Rectal smooth muscle tissue (tissue), 1 donor: ENCODE measurements at regions not wholly inside any gene's neighbourhood (a gene's known extent, or its start where the extent isn't known, plus 50 kb on each side); places are given as distances from the start of the nearest gene placed in this dataset.

Source experiments
- H3K27ac ChIP-seq: one replicate; pipeline ENCODE4 v1.7.0; 2013; ENCODE audit warnings: low read depth, low read length, inconsistent platforms
- H3K27me3 ChIP-seq: one replicate; pipeline ENCODE4 v1.7.0; 2013; ENCODE audit warnings: low read length; ENCODE audit not compliant: control insufficient read depth, insufficient read depth
- H3K36me3 ChIP-seq: one replicate; pipeline ENCODE4 v1.7.0; 2013; ENCODE audit warnings: low read length; ENCODE audit not compliant: control insufficient read depth, insufficient read depth
- H3K4me1 ChIP-seq: one replicate; pipeline ENCODE4 v1.7.0; 2013; ENCODE audit warnings: low read length; ENCODE audit not compliant: control insufficient read depth, insufficient read depth
- H3K4me3 ChIP-seq: one replicate; pipeline ENCODE4 v1.7.0; 2013; ENCODE audit warnings: low read length
- H3K9ac ChIP-seq: one replicate; pipeline ENCODE4 v1.7.0; 2013; ENCODE audit warnings: low read length

GRCh38 chr6:98498144-98498775 is 336.1 kb upstream of the POU3F2 start:
- no peak overlapping the region for H3K9ac ChIP-seq
- no peaks in the 10 kb centered on the region for H3K27me3 ChIP-seq
- no peak overlapping the region for H3K27ac ChIP-seq
- H3K4me1 ChIP-seq = no peaks in the 10 kb centered on the region
- no peaks in the 10 kb centered on the region for H3K36me3 ChIP-seq
- H3K4me3 ChIP-seq = no peak overlapping the region

GRCh38 chr6:98498866-98499265 is 335.5 kb upstream of the POU3F2 start:
- Histone ChIP-seq H3K4me3 (no peak overlapping the region), H3K36me3 (no peaks in the 10 kb centered on the region), H3K27me3 (no peaks in the 10 kb centered on the region), H3K9ac (no peak overlapping the region), H3K27ac (no peak overlapping the region), H3K4me1 (no peaks in the 10 kb centered on the region)

GRCh38 chr6:98514073-98514720 is 320.2 kb upstream of the POU3F2 start:
- no peak overlapping the region for H3K4me3 ChIP-seq
- H3K27me3 ChIP-seq = no peaks in the 10 kb centered on the region
- no peaks in the 10 kb centered on the region for H3K36me3 ChIP-seq

GRCh38 chr6:98514796-98515195 is 319.6 kb upstream of the POU3F2 start:
- no peaks in the 10 kb centered on the region for H3K4me1 ChIP-seq
- H3K27ac ChIP-seq = no peak overlapping the region

More at GRCh38 chr6:98514073-98514720, 320.2 kb upstream of the POU3F2 start:
- Histone ChIP-seq H3K9ac (no peak overlapping the region), H3K4me1 (no peaks in the 10 kb centered on the region), H3K27ac (no peak overlapping the region)

GRCh38 chr6:98516206-98516605 is 318.2 kb upstream of the POU3F2 start:
- no peak overlapping the region for H3K27ac ChIP-seq
- no peaks in the 10 kb centered on the region for H3K27me3 ChIP-seq
- no peak overlapping the region for H3K9ac ChIP-seq
- no peaks in the 10 kb centered on the region for H3K4me1 ChIP-seq
- H3K36me3 ChIP-seq = no peaks in the 10 kb centered on the region
- no peak overlapping the region for H3K4me3 ChIP-seq

More at GRCh38 chr6:98514796-98515195, 319.6 kb upstream of the POU3F2 start:
- H3K9ac ChIP-seq = no peak overlapping the region
- no peak overlapping the region for H3K4me3 ChIP-seq
- H3K36me3 ChIP-seq = no peaks in the 10 kb centered on the region
- H3K27me3 ChIP-seq = no peaks in the 10 kb centered on the region

- H3K9ac ChIP-seq = no peak overlapping the region
- H3K27ac ChIP-seq = no peak overlapping the region
- no peaks in the 10 kb centered on the region for H3K27me3 ChIP-seq
- no peak overlapping the region for H3K4me3 ChIP-seq
- no peaks in the 10 kb centered on the region for H3K4me1 ChIP-seq
- H3K36me3 ChIP-seq = no peaks in the 10 kb centered on the region
These were observed 317.5 kb upstream of the POU3F2 start for GRCh38 chr6:98516866-98517265.

DNA sequence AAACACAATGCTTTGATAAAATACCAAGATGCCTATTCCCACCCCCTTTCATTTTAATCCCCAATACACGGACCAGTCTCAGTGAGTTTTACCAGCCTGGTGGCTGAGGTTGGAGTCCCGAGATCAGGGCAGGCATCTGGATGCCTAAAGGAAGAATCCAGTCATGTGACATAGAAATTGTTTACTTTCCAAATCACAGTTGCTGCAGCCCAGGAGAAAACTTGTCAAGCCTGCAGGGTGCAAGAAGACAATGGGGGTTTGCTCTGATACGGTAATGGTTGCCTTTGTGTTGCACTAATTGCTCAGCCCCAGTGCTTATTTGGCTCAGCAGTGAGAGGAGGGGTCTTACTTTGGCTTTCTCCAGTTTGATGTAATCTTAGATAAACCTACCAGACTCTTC is 308.5 kb upstream of the POU3F2 start:
- H3K4me3 ChIP-seq = no peak overlapping the region

GRCh38 chr6:98526465-98526864 is 307.9 kb upstream of the POU3F2 start:
- Histone ChIP-seq H3K27me3 (no peaks in the 10 kb centered on the region), H3K4me1 (no peaks in the 10 kb centered on the region), H3K9ac (no peak overlapping the region), H3K36me3 (no peaks in the 10 kb centered on the region), H3K4me3 (no peak overlapping the region), H3K27ac (no peak overlapping the region)

More for the DNA sequence above, 308.5 kb upstream of the POU3F2 start:
- Histone ChIP-seq H3K27me3 (no peaks in the 10 kb centered on the region), H3K27ac (no peak overlapping the region), H3K4me1 (no peaks in the 10 kb centered on the region), H3K36me3 (no peaks in the 10 kb centered on the region), H3K9ac (no peak overlapping the region)

GRCh38 chr6:98529364-98529763 is 305.0 kb upstream of the POU3F2 start:
- Histone ChIP-seq H3K9ac (no peak overlapping the region), H3K4me3 (no peak overlapping the region), H3K36me3 (no peaks in the 10 kb centered on the region), H3K27me3 (no peaks in the 10 kb centered on the region), H3K4me1 (no peaks in the 10 kb centered on the region), H3K27ac (no peak overlapping the region)

DNA sequence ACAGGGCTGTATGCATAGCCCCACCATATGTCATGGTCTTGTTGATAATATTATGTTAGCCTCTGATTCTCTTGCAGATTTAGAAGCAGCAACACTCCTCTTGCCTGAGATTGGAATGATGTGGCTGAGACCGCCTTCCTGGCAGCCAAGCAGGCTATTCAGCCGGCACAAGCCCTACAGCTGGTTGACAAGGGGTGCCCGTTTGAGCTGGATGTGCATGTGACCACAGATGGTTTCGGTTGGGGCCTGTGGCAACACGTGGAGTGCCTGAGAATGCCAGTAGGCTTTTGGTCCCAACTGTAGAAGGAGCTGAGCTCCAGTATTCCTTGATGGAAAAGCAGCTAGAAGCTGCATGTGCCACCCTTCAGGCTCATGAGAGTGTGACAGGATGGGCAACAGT is 303.6 kb upstream of the POU3F2 start:
- no peak overlapping the region for H3K4me3 ChIP-seq
- no peak overlapping the region for H3K9ac ChIP-seq
- no peaks in the 10 kb centered on the region for H3K36me3 ChIP-seq
- H3K27me3 ChIP-seq = no peaks in the 10 kb centered on the region
- H3K27ac ChIP-seq = no peak overlapping the region
- no peaks in the 10 kb centered on the region for H3K4me1 ChIP-seq

- Histone ChIP-seq H3K36me3 (no peaks in the 10 kb centered on the region), H3K27ac (no peak overlapping the region), H3K4me1 (no peaks in the 10 kb centered on the region), H3K9ac (no peak overlapping the region), H3K4me3 (no peak overlapping the region), H3K27me3 (no peaks in the 10 kb centered on the region)
These were observed 302.4 kb upstream of the POU3F2 start for GRCh38 chr6:98532004-98532403.

GRCh38 chr6:98539741-98540140 is 294.6 kb upstream of the POU3F2 start:
- H3K27me3 ChIP-seq = no peaks in the 10 kb centered on the region
- no peaks in the 10 kb centered on the region for H3K4me1 ChIP-seq
- H3K4me3 ChIP-seq = no peak overlapping the region
- H3K36me3 ChIP-seq = no peaks in the 10 kb centered on the region
- H3K27ac ChIP-seq = no peak overlapping the region
- H3K9ac ChIP-seq = no peak overlapping the region

GRCh38 chr6:98546376-98546775 is 288.0 kb upstream of the POU3F2 start:
- Histone ChIP-seq H3K9ac (no peak overlapping the region), H3K4me1 (no peaks in the 10 kb centered on the region), H3K36me3 (no peaks in the 10 kb centered on the region), H3K27ac (no peak overlapping the region), H3K27me3 (no peaks in the 10 kb centered on the region), H3K4me3 (no peak overlapping the region)
